Heart left ventricle (tissue), 13 donors: ENCODE measurements at regions not wholly inside any gene's neighbourhood (a gene's known extent, or its start where the extent isn't known, plus 50 kb on each side); places are given as distances from the start of the nearest gene placed in this dataset.

ENCODE experiments used
- POLR2A ChIP-seq, 2 donors: fragments of 450-650 bp; IDR thresholded peaks; one replicate each; pipeline ENCODE4 v1.6.1; 2017; ENCODE audit warnings: antibody characterized with exemption in 2 of 2, mild to moderate bottlenecking in 2 of 2, moderate library complexity in 2 of 2
- TF ChIP-seq, protein P1 (sequence below), 12 donors: fragments of 200-600 bp; sonication (generic) in 4 of 12; IDR thresholded peaks; one replicate each; pipeline versions ENCODE4 v1.5.0 to v1.8.0; 2018 to 2022; ENCODE audit warnings: antibody characterized with exemption in 12 of 12, mild to moderate bottlenecking in 5 of 12
- donor health status: ischemic (EF 13 %, LVEDD 7.1; RV severe dilation, severe dysfunction).
- donor health status: DM: no; HTN: yes; CAD: no.
- donor health status: DM: no; HTN: no; CAD: no.
- donor health status: ischemic (EF 25% LVEDD 6.9; RV normal size, moderate dysfunction).
- donor health status: ischemic (EF 25% LVEDD 5.7; RV mildly dilated, moderate dysfunction).
- donor health status: ischemic (EF 35%, LVEDD 5.7; RV mildly dilated, moderate dysfunction).
- donor health status: nonischemic (EF 11% LVEDD 7.7; RV severe dilation, severe dysfunction).
- donor health status: DM: yes; HTN: yes; CAD: no.
- donor health status: PGD.
- donor health status: ischemic (EF 29% LVEDD 5.4; RV normal size, mild dysfunction).
- donor health status: nonischemic (EF 23%, LVEDD 6.1; RV moderate dilation, normal function).

DNA sequence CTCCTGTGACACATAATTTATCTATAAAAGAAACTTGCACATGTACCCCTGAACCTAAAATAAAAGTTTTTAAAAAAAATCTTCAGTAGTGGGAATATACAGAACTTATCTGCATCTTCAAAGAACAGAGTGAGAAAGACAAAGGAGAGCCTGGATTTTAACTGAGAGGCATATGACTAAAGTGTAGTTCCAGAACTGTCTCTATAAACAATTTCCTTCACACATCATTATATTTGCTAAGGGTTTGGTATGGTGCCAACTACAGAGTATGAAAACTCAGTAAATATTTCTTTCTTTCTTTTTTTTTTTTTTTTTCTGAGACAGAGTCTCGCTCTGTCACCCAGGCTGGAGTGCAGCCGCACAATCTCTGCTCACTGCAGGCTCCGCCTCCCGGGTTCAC lies 49.9 kb upstream of the NFKB1 start:
- TF ChIP-seq, protein P1, sequence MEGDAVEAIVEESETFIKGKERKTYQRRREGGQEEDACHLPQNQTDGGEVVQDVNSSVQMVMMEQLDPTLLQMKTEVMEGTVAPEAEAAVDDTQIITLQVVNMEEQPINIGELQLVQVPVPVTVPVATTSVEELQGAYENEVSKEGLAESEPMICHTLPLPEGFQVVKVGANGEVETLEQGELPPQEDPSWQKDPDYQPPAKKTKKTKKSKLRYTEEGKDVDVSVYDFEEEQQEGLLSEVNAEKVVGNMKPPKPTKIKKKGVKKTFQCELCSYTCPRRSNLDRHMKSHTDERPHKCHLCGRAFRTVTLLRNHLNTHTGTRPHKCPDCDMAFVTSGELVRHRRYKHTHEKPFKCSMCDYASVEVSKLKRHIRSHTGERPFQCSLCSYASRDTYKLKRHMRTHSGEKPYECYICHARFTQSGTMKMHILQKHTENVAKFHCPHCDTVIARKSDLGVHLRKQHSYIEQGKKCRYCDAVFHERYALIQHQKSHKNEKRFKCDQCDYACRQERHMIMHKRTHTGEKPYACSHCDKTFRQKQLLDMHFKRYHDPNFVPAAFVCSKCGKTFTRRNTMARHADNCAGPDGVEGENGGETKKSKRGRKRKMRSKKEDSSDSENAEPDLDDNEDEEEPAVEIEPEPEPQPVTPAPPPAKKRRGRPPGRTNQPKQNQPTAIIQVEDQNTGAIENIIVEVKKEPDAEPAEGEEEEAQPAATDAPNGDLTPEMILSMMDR (IDR thresholded peaks at IDR 0.05), result no peak
- TF ChIP-seq POLR2A (IDR thresholded peaks at IDR 0.05), result no peak
